ENCODE measurements at regions not wholly inside any gene's neighbourhood (a gene's known extent, or its start where the extent isn't known, plus 50 kb on each side); places are given as distances from the start of the nearest gene placed in this dataset.

DNA sequence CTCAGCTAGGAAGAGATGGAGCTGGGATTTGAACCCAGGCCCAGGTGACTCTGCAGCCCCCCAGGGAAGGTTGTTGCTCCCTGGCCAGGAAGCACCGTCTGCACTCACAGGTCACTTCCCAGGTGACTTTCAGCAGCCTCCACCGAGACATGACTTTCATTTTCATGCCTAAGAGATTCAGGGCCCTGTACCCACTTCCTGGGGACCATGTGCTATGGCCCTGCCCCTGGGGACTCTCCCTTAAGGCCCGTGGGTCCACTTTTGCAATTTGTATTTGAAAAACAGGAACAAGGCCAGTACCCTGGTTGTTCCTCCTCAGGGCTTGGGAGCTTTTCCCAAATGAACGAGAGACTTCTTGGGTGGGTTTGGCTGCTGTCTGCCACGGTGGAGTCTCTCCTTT lies 191.0 kb downstream of the IRF8 start:
- H3K4me1 ChIP-seq, result no peaks in the 10 kb centered on the region
- no peaks in the 10 kb centered on the region for H3K9me3 ChIP-seq
- H3K36me3 ChIP-seq, result no peaks in the 10 kb centered on the region
- no peak overlapping the region for H3K4me3 ChIP-seq
- H3K27me3 ChIP-seq, result peaks cover 35% of the 10 kb centered on the region
- no peak overlapping the region for H3K27ac ChIP-seq
- peak; percentile 31 to 32 for DNase-seq (ENCODE audit: low spot score in 2 of 2)
- WGBS, result 49% methylated on average over 5 of the region's 5 CpGs
- TF ChIP-seq, protein P1, sequence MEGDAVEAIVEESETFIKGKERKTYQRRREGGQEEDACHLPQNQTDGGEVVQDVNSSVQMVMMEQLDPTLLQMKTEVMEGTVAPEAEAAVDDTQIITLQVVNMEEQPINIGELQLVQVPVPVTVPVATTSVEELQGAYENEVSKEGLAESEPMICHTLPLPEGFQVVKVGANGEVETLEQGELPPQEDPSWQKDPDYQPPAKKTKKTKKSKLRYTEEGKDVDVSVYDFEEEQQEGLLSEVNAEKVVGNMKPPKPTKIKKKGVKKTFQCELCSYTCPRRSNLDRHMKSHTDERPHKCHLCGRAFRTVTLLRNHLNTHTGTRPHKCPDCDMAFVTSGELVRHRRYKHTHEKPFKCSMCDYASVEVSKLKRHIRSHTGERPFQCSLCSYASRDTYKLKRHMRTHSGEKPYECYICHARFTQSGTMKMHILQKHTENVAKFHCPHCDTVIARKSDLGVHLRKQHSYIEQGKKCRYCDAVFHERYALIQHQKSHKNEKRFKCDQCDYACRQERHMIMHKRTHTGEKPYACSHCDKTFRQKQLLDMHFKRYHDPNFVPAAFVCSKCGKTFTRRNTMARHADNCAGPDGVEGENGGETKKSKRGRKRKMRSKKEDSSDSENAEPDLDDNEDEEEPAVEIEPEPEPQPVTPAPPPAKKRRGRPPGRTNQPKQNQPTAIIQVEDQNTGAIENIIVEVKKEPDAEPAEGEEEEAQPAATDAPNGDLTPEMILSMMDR (IDR thresholded peaks at IDR 0.05), result no peak
- TF ChIP-seq POLR2A (IDR thresholded peaks at IDR 0.05) (no peak), POLR2AphosphoS5 (IDR thresholded peaks at IDR 0.05) (no peak), EP300 (IDR thresholded peaks at IDR 0.05) (no peak)

DNA sequence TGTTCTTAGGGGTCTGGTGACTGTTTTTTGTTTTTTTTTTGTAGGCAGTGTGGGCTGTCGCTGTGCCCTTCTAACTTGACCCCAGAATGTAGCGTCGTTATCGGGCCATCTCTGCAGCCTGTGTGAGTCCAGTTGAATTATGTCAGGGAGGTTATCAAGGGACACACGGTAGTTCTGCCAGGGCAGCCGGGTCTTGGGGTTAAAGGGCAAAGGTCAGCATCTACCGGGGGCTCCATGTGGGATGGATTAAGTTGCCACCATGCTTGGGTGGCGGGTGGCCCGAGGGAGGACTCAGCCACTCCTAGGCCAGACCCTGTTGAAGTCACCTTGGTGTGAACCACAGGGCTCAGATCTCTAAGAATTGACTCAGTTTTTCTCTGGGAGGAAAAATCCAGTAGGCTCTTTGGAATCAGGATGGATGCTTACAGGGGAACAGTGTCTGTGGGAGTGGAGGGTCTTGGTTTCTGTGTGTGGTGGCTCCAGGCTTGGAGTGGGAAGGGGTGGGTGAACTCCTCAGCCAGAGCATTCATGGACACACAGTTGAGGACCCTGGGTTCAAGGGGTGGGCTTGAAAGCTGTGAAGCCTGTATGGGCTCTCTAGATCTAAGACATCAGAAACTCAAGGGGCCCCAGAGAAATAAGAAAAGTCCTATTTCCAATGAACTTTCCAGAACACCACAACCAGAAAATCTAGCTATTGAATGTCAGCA lies 191.7 kb downstream of the IRF8 start:
- no peak overlapping the region for H3K4me3 ChIP-seq
- H3K27me3 ChIP-seq, result peaks cover 32% of the 10 kb centered on the region
- H3K27ac ChIP-seq, result no peak overlapping the region
- 72% methylated on average over 7 of the region's 9 CpGs for WGBS
- H3K4me1 ChIP-seq, result no peaks in the 10 kb centered on the region
- no peaks in the 10 kb centered on the region for H3K9me3 ChIP-seq
- no peaks in the 10 kb centered on the region for H3K36me3 ChIP-seq
- TF ChIP-seq, protein P1 (IDR thresholded peaks at IDR 0.05), result no peak
- TF ChIP-seq POLR2AphosphoS5 (IDR thresholded peaks at IDR 0.05) (no peak), EP300 (IDR thresholded peaks at IDR 0.05) (no peak), POLR2A (IDR thresholded peaks at IDR 0.05) (no peak)
- DNase-seq (ENCODE audit: low spot score in 2 of 2), result peak; percentile 38 to 58

DNA sequence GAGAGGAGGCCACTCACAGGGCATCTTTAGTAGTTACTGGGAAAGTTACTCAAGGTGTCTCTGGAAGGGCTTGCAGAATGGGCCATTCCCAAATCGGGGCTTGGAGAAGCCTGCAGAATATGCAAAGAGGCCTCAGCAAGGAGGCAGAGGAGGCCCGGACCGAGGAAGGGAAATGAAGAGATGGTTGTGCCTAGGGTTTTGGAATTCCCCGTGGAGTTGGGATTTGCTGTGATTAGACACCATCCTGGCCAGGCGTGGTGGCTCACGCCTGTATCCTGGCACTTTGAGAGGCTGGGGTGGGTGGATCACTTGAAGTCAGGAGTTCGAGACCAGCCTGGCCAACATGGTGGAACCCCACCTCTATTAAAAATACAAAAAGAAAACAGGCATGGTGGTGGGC lies 193.0 kb downstream of the IRF8 start:
- Histone ChIP-seq H3K4me3 (no peak overlapping the region), H3K4me1 (no peaks in the 10 kb centered on the region), H3K36me3 (no peaks in the 10 kb centered on the region), H3K27ac (no peak overlapping the region), H3K27me3 (peaks cover 40% of the 10 kb centered on the region), H3K9me3 (no peaks in the 10 kb centered on the region)
- peak; percentile 21 to 61 for DNase-seq (ENCODE audit: low spot score in 2 of 2)
- WGBS, result 87% methylated on average over 7 of the region's 7 CpGs
- TF ChIP-seq, protein P1 (IDR thresholded peaks at IDR 0.05), result no peak

DNA sequence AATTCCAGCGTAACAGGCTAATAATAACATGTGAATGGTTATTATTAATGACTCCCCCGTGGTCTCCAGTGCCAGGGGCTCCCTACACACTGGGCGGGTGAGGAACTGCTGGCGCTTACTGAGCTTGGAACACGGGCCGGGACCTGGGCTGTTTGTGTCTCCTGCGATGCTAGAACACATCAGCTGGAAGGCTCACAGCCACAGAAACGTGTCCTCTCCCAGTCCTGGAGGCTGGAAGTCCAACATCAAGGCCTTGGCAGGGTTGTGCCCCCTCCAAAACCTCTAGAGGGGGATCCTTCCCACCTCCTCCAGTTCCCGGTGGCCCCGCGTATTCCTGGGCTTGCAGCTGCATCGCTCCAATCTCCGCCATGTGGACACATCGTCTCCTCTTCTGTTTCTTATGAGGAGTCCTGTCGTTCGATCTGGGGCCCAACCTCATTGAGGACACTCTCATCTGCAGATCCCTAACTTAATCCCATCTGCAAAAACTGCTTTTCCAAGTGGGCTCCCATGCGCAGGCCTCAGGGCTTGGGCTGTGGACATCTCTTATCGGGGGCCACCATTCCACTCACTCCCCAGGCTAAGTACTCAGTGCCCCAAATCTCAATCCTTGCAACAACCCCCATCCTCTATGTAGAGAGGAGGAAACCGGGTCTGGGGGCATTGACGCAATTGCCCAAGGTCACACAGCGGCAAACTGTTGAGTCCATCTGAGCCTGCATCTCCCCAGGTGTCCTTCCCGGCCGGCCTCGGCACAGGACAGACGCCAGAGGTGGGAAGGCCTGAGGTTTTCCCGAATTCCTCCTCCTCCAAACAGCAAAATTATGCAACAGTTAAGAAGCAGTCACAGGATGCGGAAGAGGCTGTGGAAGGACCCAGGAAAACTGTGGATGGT lies 193.9 kb downstream of the IRF8 start:
- DNase-seq (ENCODE audit: low spot score in 2 of 2), result peak; percentile 27 to 78
- 85% methylated on average over 27 of the region's 27 CpGs for WGBS
- no peak overlapping the region for H3K27ac ChIP-seq
- H3K4me3 ChIP-seq, result no peak overlapping the region
- peaks cover 40% of the 10 kb centered on the region for H3K27me3 ChIP-seq
- H3K9me3 ChIP-seq, result no peaks in the 10 kb centered on the region
- no peaks in the 10 kb centered on the region for H3K4me1 ChIP-seq
- TF ChIP-seq, protein P1 (IDR thresholded peaks at IDR 0.05), result no peak
- TF ChIP-seq POLR2AphosphoS5 (IDR thresholded peaks at IDR 0.05), result no peak
- no peak for TF ChIP-seq EP300 (IDR thresholded peaks at IDR 0.05)
- no peak for TF ChIP-seq POLR2A (IDR thresholded peaks at IDR 0.05)
- H3K36me3 ChIP-seq, result no peaks in the 10 kb centered on the region
